Muscle layer of duodenum (tissue), 2 donors: ENCODE measurements at regions not wholly inside any gene's neighbourhood (a gene's known extent, or its start where the extent isn't known, plus 50 kb on each side); places are given as distances from the start of the nearest gene placed in this dataset.
A peak's percentile ranks its signal among the peaks of the same experiment; 100 is the strongest.

Source experiments
- H3K27ac ChIP-seq: one replicate; pipeline ENCODE4 v1.7.0; 2013; ENCODE audit warnings: mild to moderate bottlenecking, low read length
- H3K27me3 ChIP-seq: one replicate; pipeline ENCODE4 v1.7.0; 2013; ENCODE audit warnings: low read depth, mild to moderate bottlenecking, control low read depth, low read length
- H3K36me3 ChIP-seq, 2 donors: one replicate each; pipeline ENCODE4 v1.7.0; 2013; ENCODE audit warnings: low read length in 2 of 2, control low read depth in 1 of 2, mild to moderate bottlenecking in 1 of 2; ENCODE audit not compliant: insufficient read depth in 2 of 2, control insufficient read depth in 1 of 2
- H3K4me1 ChIP-seq, 2 donors: one replicate each; pipeline ENCODE4 v1.7.0; 2013; ENCODE audit warnings: low read length in 2 of 2, mild to moderate bottlenecking in 2 of 2, control low read depth in 1 of 2, moderate library complexity in 1 of 2; ENCODE audit not compliant: insufficient read depth in 2 of 2, control insufficient read depth in 1 of 2
- H3K4me3 ChIP-seq, 2 donors: one replicate each; pipeline ENCODE4 v1.7.0; 2013; ENCODE audit warnings: low read length in 2 of 2, low read depth in 1 of 2, mild to moderate bottlenecking in 1 of 2
- H3K9me3 ChIP-seq, 2 donors: one replicate each; pipeline ENCODE4 v1.7.0; 2013; ENCODE audit warnings: low read length in 2 of 2, control low read depth in 1 of 2, mild to moderate bottlenecking in 1 of 2; ENCODE audit not compliant: control insufficient read depth in 1 of 2
- donor health status: healthy.

DNA sequence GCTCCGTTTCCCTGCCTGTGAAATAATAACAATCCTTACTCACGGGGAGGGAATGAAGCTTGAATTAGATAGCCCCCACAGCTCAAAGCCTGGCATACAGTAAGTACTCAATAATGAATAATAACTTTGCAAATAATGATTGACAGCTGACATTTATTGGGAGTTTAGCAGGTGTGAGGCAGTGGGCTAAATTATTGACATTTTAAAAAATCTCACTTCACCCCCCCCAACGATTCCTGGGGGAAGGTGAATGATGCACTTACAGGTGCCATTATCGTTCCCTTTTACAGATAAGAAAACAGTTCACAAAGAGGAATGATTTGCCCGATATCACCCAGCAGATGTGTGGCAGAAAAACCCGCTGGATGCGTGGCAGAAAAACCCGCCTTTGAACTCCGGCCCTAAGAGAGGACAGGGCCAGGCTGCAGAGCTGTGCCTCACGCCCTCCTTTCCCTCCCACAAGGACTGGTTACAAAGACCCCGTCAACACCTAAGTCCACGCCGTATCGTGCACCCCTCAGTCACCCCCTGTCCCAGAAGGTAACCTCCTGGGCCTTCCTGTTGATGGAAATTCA lies 114.2 kb upstream of the PTPN1 start:
- no peak overlapping the region for H3K4me3 ChIP-seq
- peaks cover 0 to 4% of the 10 kb centered on the region in 2 donors for H3K4me1 ChIP-seq
- no peaks in the 10 kb centered on the region for H3K9me3 ChIP-seq
- no peaks in the 10 kb centered on the region for H3K27me3 ChIP-seq
- H3K36me3 ChIP-seq = no peaks in the 10 kb centered on the region
- H3K27ac ChIP-seq = peak overlapping the region; percentile 5

DNA sequence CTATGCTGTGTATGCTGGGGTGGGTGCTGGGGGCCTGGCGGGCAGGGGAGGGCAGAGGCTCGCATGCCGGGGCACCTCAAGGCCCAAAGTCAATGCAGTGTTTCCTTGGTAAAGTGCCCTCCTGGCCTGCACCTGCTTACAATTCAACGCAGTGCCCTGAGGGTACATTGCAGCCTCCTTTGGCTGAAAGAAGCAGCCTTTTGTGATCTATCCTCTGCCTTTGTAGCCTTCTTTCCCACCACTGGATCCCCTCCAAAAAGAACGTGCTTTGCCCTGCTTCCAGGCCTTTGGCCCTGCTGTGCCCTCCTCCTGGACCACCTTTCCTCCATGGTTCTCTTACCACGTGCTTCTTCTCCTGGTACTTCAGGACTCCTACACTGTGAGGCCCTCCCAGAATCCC lies 113.6 kb upstream of the PTPN1 start:
- Histone ChIP-seq H3K27ac (no peak overlapping the region), H3K36me3 (no peaks in the 10 kb centered on the region), H3K4me3 (no peak overlapping the region), H3K9me3 (no peaks in the 10 kb centered on the region), H3K27me3 (no peaks in the 10 kb centered on the region), H3K4me1 (peaks cover 0 to 4% of the 10 kb centered on the region in 2 donors)

DNA sequence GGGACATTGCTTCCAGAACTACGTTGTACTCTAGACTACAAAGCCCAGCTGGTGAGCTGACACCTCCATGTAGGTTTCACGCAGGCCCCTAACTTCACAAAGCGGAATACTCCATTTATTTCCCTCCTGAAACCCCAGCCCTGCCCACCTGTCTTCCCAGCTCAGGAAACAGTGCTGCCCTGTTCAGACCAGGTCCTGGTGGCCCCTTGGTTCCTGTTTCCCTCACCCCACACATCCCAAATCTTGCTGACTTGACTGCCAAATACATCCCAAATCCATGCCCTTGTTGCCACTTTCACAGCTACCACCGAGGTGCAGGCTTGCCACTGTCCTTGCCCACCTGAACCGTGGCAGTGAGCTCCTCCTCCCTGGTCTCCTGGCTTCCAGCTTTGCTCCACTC lies 113.1 kb upstream of the PTPN1 start:
- H3K27ac ChIP-seq = no peak overlapping the region

DNA sequence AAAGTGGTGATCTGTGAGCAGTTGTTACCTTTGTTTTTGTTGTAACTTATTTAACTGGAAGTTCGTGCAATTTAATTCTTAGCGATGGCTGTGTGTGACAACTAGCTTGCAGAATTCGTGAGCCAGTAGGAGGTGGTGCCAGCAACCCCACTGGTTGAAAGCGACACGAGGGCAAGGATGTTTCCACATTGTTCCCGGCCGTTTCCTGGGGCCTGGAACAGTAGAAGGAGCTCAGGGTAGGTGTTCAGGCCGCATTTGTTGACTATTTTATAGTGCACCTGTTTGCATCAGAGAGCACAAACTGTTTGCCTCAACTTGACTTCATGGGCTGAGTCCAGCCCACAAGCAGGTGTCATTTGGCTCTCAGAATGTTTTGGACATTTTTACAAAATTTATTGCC lies 112.1 kb upstream of the PTPN1 start:
- Histone ChIP-seq H3K4me3 (no peak overlapping the region), H3K27ac (no peak overlapping the region), H3K9me3 (no peaks in the 10 kb centered on the region), H3K27me3 (no peaks in the 10 kb centered on the region), H3K36me3 (no peaks in the 10 kb centered on the region), H3K4me1 (peaks cover 0 to 4% of the 10 kb centered on the region in 2 donors)

More for the DNA sequence above, 113.1 kb upstream of the PTPN1 start:
- Histone ChIP-seq H3K4me3 (no peak overlapping the region), H3K9me3 (no peaks in the 10 kb centered on the region), H3K27me3 (no peaks in the 10 kb centered on the region), H3K4me1 (peaks cover 0 to 4% of the 10 kb centered on the region in 2 donors), H3K36me3 (no peaks in the 10 kb centered on the region)

DNA sequence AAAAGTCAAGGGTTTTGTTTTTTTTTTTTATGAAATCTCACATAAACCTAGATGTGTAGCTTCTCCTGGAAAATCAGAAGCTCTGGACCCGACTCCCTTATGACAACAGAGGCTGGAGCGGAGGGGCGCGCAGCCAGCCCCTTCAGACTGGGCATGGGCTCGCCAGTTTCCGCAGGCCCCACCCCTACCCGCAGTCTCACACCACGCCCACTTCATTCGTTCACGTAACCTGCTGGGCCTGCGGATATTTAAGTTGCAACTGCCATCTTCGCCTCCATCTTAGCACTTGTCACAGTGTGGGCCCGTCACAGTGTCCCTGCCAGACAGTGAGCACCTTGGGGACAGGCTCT lies 111.7 kb upstream of the PTPN1 start:
- H3K27ac ChIP-seq = no peak overlapping the region
- H3K4me1 ChIP-seq = peaks cover 0 to 4% of the 10 kb centered on the region in 2 donors
- no peaks in the 10 kb centered on the region for H3K27me3 ChIP-seq
- no peak overlapping the region for H3K4me3 ChIP-seq
- no peaks in the 10 kb centered on the region for H3K36me3 ChIP-seq
- no peaks in the 10 kb centered on the region for H3K9me3 ChIP-seq

DNA sequence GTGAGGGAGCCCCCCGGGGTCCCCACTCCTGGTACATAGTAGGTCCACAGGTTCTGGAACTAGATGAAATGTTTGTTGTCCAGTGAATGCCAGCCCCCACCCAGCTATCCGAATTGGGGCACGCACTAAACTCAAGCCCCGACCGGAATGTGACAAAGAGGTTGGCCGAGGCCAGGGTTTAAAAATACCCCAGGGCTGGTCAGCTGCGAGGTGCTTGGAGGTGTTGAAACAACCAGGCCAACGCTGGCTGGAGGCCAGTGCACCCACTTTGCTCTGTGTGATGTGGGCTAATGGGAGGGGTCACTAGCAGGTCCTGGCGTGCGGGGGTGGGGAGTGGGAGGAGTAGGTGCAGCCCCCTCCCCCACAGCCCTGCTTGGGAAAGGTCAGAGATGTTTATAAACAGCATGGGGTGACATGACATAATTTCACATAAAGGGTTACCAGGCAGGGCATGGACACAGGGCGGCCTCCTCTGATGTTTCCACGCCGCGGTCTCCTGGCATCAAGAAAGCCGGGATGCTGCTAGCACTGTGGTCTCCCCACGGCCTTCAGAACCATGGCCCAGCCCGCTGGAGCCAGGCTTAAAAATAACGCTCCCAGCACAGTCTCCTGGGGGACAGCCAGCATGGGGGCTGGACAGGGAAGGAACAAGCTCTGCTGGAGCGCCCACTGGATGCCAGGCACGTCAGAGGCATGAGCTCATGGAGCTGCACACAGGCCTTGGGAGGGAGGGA lies 111.2 kb upstream of the PTPN1 start:
- H3K27ac ChIP-seq = no peak overlapping the region
- H3K27me3 ChIP-seq = no peaks in the 10 kb centered on the region
- no peaks in the 10 kb centered on the region for H3K9me3 ChIP-seq
- H3K4me3 ChIP-seq = no peak overlapping the region
- H3K36me3 ChIP-seq = no peaks in the 10 kb centered on the region
- peaks cover 0 to 4% of the 10 kb centered on the region in 2 donors for H3K4me1 ChIP-seq

DNA sequence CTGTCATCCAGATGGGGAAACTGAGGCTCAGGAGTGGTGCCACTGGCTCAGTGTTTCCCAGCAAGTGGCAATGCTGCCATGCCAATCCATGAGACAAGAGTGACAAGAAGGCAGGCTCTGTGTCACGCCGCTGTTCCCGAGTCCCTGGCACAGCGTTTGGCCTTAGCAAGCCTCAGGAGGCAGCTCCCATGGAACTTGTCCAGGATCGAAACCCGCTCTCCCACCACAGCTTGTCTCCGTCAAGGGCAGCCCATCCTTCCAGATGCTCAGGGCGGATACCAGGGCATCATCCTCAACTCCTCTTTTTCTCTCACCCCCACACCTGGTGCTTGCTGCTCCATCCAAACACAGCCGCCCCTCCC lies 110.6 kb upstream of the PTPN1 start:
- Histone ChIP-seq H3K27ac (no peak overlapping the region), H3K27me3 (no peaks in the 10 kb centered on the region), H3K4me3 (no peak overlapping the region), H3K4me1 (peaks cover 0 to 4% of the 10 kb centered on the region in 2 donors), H3K9me3 (no peaks in the 10 kb centered on the region), H3K36me3 (no peaks in the 10 kb centered on the region)

DNA sequence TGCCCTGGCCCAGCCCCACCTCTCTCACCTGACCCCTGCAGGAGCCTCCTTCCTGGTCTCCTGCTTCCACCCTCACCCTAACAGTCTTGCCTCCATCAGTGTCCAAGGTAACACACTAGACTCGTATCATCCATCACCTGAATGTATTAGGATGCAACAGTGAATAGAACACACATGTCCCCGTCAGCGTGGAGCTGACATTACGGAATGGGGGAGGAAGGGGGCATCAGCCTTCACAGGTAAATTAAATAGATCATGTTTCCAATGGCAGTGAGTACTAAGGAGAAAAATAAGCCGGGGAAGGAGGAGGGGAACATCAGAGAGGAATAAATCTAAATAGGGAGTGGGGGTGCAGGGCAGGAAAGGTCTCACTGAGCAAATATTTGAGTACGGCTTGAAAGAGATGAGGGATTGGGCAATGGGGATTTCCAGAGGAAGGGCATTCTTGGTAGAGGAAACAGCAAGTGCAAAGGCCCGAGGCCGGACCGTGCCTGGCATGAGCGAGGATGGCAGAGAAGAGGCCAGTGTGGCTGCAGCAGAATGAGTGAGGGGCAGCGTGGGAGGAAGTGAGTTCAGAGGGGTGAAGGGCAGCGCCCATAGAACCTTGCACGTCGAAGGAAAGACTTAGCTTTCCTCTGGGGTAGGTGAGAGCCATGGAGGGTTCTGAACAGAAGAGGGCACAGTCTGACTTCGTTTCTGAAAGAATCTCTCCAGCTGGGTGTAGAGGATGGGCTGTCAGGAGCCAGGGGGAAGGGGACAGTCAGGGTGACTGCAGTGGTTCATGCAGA lies 110.1 kb upstream of the PTPN1 start:
- Histone ChIP-seq H3K27ac (no peak overlapping the region), H3K4me1 (peaks cover 0 to 4% of the 10 kb centered on the region in 2 donors), H3K36me3 (no peaks in the 10 kb centered on the region), H3K27me3 (no peaks in the 10 kb centered on the region), H3K4me3 (no peak overlapping the region), H3K9me3 (no peaks in the 10 kb centered on the region)

DNA sequence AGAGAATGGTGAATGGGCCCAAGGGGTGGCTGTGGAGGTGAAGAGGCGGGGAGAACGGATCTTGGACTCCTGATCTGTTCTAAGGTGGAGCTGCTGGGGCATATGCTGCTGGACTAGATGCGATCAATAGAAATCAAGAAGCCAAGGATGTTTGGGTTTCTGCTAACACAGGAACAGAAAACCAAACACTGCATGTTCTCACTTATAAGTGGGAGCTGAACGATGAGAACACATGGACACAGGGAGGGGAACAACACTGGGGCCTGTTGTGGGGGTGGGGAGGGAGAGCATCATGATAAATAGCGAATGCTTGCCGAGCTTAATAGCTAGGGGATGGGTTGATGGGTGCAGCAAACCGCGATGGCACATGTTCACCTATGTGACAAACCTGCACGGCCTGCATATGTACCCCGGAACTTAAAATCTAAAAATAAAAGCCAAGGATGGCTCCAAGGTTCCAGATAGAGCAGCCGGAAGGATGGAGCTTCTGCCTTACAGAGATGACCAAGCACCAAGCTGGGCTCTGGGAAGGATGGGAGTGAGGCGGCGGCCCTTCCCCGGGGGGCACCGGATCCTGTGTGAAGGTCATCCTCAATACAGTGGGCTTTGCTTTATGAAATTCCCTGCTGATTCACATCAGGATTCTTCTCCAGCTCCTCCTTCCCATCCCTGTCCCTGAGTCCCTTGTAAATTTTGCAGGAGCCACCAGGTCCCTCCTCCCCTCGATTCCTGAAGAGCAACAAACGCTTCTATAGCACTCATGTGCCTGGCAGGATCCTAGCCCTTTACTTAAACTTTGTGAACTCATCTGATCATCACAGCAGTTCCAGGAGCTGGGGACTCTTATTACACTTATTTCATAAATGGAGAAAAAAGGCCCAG lies 109.2 kb upstream of the PTPN1 start:
- H3K36me3 ChIP-seq = no peaks in the 10 kb centered on the region
- H3K27ac ChIP-seq = no peak overlapping the region
- peaks cover 0 to 4% of the 10 kb centered on the region in 2 donors for H3K4me1 ChIP-seq
- H3K4me3 ChIP-seq = no peak overlapping the region
- H3K9me3 ChIP-seq = no peaks in the 10 kb centered on the region
- no peaks in the 10 kb centered on the region for H3K27me3 ChIP-seq

DNA sequence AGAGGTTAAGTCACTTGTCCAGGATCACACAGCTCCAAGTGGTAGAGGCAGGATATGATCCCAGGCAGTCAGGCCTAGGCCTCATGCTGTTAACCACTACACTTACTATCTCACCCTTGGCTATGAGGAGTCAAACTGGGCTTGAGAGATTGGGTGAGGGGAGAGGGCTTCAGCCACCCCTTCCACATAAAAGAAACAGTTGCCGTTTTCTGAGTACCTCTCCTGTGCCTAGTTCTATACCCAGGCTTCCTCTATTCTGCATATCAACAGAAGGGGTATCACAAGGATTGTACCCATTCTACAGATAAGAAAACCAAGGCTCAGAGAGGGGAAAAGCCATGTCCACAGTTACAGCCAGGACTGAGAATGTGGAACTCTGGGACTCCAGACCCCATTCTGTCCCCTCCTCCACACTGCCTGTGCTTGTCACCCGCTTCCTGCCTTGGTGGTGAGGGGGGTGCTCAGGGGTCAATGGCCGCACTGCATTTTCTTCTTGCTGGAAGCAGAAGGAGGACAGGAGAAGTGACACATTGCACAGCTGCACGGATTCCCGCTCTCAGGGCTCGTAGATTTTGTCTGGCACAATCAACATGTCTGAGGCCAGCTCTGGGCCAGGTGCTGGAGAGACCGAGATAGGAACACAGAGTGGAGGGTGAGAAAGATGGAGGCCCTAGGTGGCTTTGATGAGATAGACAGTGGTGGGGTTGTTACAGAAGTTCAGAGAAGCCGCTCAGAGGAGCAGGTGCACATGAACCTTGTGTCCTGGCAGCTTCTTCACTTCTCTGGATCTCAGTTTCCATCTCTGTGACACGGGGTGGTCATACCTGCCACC lies 108.4 kb upstream of the PTPN1 start:
- Histone ChIP-seq H3K4me3 (no peak overlapping the region), H3K9me3 (no peaks in the 10 kb centered on the region), H3K27me3 (no peaks in the 10 kb centered on the region), H3K36me3 (no peaks in the 10 kb centered on the region), H3K27ac (no peak overlapping the region), H3K4me1 (peaks cover 0 to 4% of the 10 kb centered on the region in 2 donors)
